ENCODE measurements at regions not wholly inside any gene's neighbourhood (a gene's known extent, or its start where the extent isn't known, plus 50 kb on each side); places are given as distances from the start of the nearest gene placed in this dataset.

DNA sequence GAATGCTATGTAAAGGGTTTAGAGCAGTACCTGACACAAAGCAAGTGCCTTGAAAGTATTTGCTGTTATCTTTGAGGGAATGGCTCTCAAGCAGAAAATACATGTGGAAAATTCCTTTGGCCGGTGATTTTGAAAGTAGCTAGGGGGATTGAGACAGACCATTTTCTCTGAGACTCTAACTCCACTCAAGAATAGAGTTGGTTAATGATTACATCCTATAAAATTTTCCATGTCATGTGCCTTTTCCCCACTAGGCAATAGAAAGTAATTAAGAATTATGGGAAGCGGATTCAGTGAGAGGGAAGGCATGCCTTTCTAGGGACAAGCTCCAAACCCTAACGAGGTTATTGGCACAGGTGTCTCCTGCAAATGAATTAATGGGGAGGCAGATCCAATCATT lies 276.0 kb downstream of the GPATCH2 start:
- TF ChIP-seq, protein P1, sequence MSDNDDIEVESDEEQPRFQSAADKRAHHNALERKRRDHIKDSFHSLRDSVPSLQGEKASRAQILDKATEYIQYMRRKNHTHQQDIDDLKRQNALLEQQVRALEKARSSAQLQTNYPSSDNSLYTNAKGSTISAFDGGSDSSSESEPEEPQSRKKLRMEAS (IDR thresholded peaks at IDR 0.05) = no peak
- TF ChIP-seq TAF1 (conservative IDR thresholded peaks at IDR 0.05) (no peak), NR2F2 (IDR thresholded peaks at IDR 0.05) (no peak), RAD21 (IDR thresholded peaks at IDR 0.05) (no peak), JUND (IDR thresholded peaks at IDR 0.05) (no peak)
- TF ChIP-seq, protein P2, sequence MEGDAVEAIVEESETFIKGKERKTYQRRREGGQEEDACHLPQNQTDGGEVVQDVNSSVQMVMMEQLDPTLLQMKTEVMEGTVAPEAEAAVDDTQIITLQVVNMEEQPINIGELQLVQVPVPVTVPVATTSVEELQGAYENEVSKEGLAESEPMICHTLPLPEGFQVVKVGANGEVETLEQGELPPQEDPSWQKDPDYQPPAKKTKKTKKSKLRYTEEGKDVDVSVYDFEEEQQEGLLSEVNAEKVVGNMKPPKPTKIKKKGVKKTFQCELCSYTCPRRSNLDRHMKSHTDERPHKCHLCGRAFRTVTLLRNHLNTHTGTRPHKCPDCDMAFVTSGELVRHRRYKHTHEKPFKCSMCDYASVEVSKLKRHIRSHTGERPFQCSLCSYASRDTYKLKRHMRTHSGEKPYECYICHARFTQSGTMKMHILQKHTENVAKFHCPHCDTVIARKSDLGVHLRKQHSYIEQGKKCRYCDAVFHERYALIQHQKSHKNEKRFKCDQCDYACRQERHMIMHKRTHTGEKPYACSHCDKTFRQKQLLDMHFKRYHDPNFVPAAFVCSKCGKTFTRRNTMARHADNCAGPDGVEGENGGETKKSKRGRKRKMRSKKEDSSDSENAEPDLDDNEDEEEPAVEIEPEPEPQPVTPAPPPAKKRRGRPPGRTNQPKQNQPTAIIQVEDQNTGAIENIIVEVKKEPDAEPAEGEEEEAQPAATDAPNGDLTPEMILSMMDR (IDR thresholded peaks at IDR 0.05; ENCODE audit: low read depth, low read length, missing input control) = no peak
- TF ChIP-seq, protein P3, sequence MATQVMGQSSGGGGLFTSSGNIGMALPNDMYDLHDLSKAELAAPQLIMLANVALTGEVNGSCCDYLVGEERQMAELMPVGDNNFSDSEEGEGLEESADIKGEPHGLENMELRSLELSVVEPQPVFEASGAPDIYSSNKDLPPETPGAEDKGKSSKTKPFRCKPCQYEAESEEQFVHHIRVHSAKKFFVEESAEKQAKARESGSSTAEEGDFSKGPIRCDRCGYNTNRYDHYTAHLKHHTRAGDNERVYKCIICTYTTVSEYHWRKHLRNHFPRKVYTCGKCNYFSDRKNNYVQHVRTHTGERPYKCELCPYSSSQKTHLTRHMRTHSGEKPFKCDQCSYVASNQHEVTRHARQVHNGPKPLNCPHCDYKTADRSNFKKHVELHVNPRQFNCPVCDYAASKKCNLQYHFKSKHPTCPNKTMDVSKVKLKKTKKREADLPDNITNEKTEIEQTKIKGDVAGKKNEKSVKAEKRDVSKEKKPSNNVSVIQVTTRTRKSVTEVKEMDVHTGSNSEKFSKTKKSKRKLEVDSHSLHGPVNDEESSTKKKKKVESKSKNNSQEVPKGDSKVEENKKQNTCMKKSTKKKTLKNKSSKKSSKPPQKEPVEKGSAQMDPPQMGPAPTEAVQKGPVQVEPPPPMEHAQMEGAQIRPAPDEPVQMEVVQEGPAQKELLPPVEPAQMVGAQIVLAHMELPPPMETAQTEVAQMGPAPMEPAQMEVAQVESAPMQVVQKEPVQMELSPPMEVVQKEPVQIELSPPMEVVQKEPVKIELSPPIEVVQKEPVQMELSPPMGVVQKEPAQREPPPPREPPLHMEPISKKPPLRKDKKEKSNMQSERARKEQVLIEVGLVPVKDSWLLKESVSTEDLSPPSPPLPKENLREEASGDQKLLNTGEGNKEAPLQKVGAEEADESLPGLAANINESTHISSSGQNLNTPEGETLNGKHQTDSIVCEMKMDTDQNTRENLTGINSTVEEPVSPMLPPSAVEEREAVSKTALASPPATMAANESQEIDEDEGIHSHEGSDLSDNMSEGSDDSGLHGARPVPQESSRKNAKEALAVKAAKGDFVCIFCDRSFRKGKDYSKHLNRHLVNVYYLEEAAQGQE (IDR thresholded peaks at IDR 0.05) = no peak
